Vagina (tissue), 2 donors: ENCODE measurements at regions not wholly inside any gene's neighbourhood (a gene's known extent, or its start where the extent isn't known, plus 50 kb on each side); places are given as distances from the start of the nearest gene placed in this dataset.

Source experiments
- POLR2A ChIP-seq, 2 donors: fragments of 450-650 bp; IDR thresholded peaks; one replicate each; pipeline ENCODE4 v1.6.1; 2017; ENCODE audit warnings: antibody characterized with exemption in 2 of 2, mild to moderate bottlenecking in 2 of 2, moderate library complexity in 2 of 2
- POLR2AphosphoS5 ChIP-seq, 2 donors: sonication (generic); formaldehyde crosslinking; IDR thresholded peaks; one replicate each; pipeline ENCODE4 v1.9.0; 2017; ENCODE audit warnings: antibody characterized with exemption in 2 of 2, mild to moderate bottlenecking in 2 of 2, low read depth in 1 of 2; ENCODE audit not compliant: insufficient read depth in 1 of 2
- TF ChIP-seq, protein P1 (sequence below), 3 experiments: fragments of 450-650 bp in 2 of 3; fragments of 200-600 bp in 1 of 3; sonication (generic) in 1 of 3; IDR thresholded peaks; one replicate each; pipeline ENCODE4 v1.5.1; 2017 to 2019; ENCODE audit warnings: antibody characterized with exemption in 3 of 3, mild to moderate bottlenecking in 2 of 3, moderate library complexity in 2 of 3

DNA sequence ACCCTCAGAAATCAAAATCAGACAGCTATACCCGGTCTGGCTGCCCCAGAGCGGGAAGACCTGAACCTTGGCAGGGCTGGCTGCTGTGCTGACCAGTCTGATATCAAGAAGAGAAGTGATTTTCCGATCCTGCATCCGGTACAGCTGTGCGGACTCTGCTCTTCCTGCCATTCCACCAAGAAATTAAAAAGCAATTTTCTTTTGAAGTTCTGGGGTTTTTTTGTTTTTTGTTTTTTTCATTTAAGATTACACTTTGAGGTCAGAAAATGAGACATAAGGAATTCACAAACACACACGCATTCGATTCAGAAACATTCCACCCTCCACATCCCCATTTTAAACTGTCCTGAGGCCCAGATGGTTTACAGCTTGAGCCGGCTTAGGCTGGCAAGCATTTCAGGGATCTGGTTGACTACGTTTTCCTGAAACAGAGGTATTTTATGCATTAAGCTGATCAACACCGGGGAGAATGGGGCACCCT lies 156.5 kb downstream of the COL6A3 start:
- TF ChIP-seq, protein P1, sequence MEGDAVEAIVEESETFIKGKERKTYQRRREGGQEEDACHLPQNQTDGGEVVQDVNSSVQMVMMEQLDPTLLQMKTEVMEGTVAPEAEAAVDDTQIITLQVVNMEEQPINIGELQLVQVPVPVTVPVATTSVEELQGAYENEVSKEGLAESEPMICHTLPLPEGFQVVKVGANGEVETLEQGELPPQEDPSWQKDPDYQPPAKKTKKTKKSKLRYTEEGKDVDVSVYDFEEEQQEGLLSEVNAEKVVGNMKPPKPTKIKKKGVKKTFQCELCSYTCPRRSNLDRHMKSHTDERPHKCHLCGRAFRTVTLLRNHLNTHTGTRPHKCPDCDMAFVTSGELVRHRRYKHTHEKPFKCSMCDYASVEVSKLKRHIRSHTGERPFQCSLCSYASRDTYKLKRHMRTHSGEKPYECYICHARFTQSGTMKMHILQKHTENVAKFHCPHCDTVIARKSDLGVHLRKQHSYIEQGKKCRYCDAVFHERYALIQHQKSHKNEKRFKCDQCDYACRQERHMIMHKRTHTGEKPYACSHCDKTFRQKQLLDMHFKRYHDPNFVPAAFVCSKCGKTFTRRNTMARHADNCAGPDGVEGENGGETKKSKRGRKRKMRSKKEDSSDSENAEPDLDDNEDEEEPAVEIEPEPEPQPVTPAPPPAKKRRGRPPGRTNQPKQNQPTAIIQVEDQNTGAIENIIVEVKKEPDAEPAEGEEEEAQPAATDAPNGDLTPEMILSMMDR (IDR thresholded peaks at IDR 0.05): no peak
- TF ChIP-seq POLR2A (IDR thresholded peaks at IDR 0.05): no peak
- no peak for TF ChIP-seq POLR2AphosphoS5 (IDR thresholded peaks at IDR 0.05; ENCODE audit: insufficient read depth in 1 of 2, low read depth in 1 of 2)
